SK-N-SH treated with all-trans-retinoic acid at 6 μM for 48 hours (cell line): ENCODE measurements at regions not wholly inside any gene's neighbourhood (a gene's known extent, or its start where the extent isn't known, plus 50 kb on each side); places are given as distances from the start of the nearest gene placed in this dataset.

Source experiments
- ARNTL ChIP-seq: fragments of 450-650 bp; formaldehyde crosslinking; IDR thresholded peaks from 2 replicates; pipeline ENCODE4 v1.5.0; 2020; ENCODE audit warnings: low read depth, mild to moderate bottlenecking, moderate library complexity, borderline replicate concordance
- CSRNP3 ChIP-seq: fragments of 250-450 bp; sonication (Bioruptor Pico); IDR thresholded peaks from 2 replicates; pipeline ENCODE4 v1.5.1; 2021; ENCODE audit warnings: mild to moderate bottlenecking, moderate library complexity
- GLIS3 ChIP-seq: fragments of 250-450 bp; sonication (Bioruptor Pico); IDR thresholded peaks from 2 replicates; pipeline ENCODE4 v1.5.0; 2020; ENCODE audit warnings: mild to moderate bottlenecking, moderate library complexity
- PATZ1 ChIP-seq: fragments of 250-450 bp; sonication (Bioruptor Pico); IDR thresholded peaks from 2 replicates; pipeline ENCODE4 v1.8.0; 2020; ENCODE audit warnings: mild to moderate bottlenecking, moderate library complexity, borderline replicate concordance
- TCF4 ChIP-seq: fragments of 250-450 bp; sonication (Bioruptor Pico); IDR thresholded peaks from 2 replicates; pipeline ENCODE4 v1.8.0; 2021; ENCODE audit warnings: mild to moderate bottlenecking, moderate library complexity, borderline replicate concordance
- TSHZ2 ChIP-seq: fragments of 250-450 bp; sonication (Bioruptor Pico); IDR thresholded peaks from 2 replicates; pipeline ENCODE4 v1.5.0; 2020; ENCODE audit warnings: mild to moderate bottlenecking, moderate library complexity
- ZNF565 ChIP-seq: fragments of 450-650 bp; formaldehyde crosslinking; conservative IDR thresholded peaks from 2 replicates; pipeline ENCODE4 v1.5.0; 2020; ENCODE audit warnings: low read depth, mild to moderate bottlenecking, moderate library complexity

- no peak for TF ChIP-seq ARNTL (CRISPR knock-in tag)
- TF ChIP-seq CSRNP3 (CRISPR knock-in tag) = no peak
- TF ChIP-seq GLIS3 (CRISPR knock-in tag) = no peak
- TF ChIP-seq TSHZ2 (CRISPR knock-in tag) = no peak
- no peak for TF ChIP-seq ZNF565 (CRISPR knock-in tag)
- TF ChIP-seq PATZ1 (CRISPR knock-in tag) = no peak
- TF ChIP-seq TCF4 (CRISPR knock-in tag) = no peak
Measured at GRCh38 chr6:135791441-135791840, 60.1 kb upstream of the PDE7B start.
